Stimulated activated CD4-positive, alpha-beta T cell treated with anti-CD3 and anti-CD28 coated beads, Interleukin-15, amount 100 ng/mL, for 48 hours (primary cell): ENCODE measurements at regions not wholly inside any gene's neighbourhood (a gene's known extent, or its start where the extent isn't known, plus 50 kb on each side); places are given as distances from the start of the nearest gene placed in this dataset.

ENCODE experiments used
- DNase-seq, 2 donors: peaks; one replicate each; pipeline ENCODE4 v3.0.0-alpha.2; 2020; ENCODE audit warnings: low read depth in 2 of 2

DNA sequence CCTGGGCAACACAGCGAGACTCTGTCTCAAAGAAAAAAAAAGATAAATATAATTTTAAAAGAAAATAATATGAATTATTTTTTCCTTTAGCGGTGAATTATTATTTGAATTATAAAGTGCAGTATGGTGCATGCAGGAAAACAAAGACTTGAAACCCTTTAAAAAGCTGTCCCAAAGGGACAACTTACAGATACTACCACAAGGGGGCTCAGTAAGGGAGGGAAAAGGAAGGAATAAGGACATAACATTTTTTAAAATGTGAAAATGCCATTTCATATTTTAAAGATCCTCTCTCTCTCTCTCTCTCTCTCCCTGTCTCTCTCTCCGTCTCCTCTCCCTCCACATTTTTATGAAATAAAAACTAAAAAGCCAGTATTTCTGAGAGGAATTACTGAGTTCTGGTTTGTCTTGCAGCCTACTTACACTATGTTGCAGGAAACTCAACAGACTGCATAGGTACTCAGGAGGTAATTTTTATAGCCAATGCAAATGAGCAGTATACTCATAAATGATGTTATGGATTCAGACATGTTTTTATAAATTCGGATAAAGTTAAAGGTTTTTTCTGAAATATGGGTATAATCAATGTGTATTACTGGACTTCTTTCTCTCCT is 455.0 kb upstream of the GJE1 start:
- DNase-seq: no peak

DNA sequence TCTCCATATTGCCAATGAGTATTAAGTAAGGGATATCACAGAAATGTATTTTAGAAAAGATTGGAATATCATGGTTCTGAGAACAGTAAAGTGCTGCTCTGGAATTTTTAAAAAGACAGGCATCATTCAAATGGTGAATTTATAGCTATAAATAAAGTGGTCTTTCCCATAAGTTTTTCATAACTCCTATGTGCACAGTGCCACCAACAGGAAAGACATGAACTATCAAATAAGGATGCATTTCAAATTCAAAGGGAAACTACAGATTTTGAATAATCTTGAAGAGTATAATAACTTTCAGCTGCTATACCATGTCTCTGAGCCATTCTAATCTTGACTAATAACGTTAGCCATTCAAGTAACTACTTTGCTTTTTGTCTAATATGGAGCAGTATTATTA is 456.8 kb upstream of the GJE1 start:
- no peak for DNase-seq

DNA sequence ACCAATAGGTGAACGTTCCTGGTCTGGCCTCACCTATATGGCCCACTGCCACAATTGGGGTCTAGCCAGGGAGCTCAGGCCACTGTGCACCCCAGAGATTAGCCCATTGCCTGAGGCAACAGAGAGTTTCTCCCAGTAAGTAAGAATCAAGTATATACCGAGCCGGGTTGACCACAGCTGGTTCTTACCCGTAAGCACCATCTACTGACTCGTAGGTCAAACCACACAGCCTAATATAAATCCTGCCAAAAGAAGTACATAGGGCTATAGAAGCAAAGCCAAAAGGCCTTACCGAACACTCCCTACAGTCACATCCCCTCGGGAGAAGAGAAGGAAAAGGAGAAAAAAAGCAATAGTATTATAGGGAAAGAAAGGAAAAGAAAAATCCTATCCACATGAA is 463.6 kb upstream of the GJE1 start:
- no peak for DNase-seq

DNA sequence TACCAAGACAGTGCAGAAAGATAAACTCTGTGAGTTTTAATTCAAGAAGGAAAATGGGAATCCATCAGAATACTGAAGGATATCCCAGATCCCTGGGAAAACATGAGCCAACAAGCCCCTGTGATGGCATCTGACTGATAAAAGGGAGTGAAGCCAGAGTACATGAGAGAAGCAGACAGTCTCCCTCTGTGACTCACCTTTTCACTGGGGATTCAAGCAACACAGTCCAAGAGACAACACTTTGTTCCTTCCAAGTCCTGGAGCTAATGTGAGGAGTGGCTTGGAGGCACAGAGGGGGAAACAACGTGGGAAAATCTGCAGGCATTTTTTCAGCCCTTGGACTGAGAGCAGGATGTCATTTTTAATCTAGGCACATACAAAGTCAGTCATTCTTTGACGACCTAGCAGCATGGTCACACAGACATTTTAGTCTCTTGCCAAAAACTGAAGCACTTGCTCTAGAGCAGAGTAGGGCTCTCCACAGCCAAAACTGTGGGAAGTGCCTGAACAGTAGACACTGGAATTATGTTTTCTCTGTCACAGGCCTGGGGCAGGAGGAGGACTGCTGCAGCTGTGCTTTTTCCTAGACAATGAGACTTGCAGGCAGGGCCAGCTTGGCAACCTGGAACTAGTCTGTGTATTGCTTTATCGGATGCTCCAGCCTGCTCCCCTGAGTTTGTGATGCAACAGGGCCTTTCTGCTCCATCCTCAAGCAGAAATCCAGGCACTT is 465.0 kb upstream of the GJE1 start:
- DNase-seq: no peak

DNA sequence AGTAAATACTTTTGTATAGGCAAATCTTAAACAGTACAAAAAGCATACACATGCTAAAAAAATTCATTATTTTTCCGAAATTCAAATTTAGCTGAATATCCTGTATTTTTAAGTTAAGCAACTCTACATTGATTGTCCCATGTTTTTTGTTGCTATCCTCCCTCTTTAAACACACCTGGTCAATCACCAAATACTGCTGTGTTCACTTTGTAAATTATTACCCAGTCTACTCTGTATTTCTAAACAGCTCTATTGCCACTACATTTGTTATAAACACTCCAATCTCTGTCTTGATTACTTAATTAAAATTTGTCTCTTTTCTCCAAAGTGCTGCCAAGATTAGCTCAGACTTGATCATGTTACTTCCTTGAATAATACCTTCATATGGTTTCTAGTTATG is 466.5 kb upstream of the GJE1 start:
- DNase-seq: no peak

GRCh38 chr6:141664744-141665143 is 468.0 kb upstream of the GJE1 start:
- DNase-seq: no peak

DNA sequence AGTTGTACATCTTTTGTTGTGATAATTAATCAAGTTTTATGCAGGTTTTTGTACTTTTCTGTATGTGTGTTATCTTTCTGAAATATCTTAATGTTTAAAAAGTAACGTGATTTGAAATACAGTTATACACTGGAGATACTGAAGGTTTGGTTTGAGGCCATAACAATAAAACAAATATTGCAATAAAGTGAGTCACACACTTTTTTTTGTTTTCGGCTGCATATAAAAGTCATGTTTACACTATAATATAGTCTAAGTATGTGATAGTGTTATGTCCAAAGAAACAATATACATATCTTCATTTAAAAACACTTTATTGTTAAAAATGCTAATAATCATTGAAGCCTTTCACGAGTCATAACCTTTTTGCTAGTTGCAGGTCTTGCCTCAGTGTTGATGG is 473.1 kb upstream of the GJE1 start:
- no peak for DNase-seq

GRCh38 chr6:141658696-141659095 is 474.0 kb upstream of the GJE1 start:
- DNase-seq: no peak

DNA sequence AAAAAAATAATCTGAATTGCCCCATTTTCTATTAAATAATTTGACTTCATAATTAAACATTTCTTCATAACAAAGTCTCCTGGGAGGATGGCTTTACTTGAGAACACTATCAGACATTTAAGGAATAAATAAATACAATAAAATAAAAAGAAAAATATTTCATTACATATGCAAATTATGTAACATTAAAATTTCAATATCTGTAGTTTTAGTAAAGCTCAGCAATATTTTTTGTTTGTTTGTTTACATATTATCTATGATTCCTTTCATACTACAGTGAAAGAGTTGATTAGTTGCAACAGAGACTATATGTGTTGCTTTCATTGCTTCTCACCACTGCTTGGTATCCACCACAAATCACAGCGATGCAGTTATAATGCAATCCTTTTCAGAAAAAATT is 474.9 kb upstream of the GJE1 start:
- no peak for DNase-seq

DNA sequence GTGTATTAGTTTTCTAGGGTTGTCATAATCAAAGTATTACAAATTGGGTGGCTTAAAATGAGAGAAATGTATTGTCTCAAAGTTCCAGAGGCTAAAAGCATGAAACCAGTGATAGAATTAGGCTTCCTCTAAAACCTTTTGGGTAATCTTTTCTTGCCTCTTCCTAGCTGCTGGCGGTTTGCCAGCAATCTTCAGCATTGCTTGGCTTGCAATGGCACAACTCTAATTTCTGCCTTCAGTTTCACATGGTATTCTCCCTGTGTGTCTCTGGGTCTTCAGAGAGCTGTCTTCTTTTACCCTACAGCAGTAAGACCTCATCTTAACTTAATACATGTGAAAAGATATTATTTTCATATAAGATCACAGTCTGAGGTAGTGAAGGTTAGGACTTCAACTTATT is 479.1 kb upstream of the GJE1 start:
- no peak for DNase-seq

DNA sequence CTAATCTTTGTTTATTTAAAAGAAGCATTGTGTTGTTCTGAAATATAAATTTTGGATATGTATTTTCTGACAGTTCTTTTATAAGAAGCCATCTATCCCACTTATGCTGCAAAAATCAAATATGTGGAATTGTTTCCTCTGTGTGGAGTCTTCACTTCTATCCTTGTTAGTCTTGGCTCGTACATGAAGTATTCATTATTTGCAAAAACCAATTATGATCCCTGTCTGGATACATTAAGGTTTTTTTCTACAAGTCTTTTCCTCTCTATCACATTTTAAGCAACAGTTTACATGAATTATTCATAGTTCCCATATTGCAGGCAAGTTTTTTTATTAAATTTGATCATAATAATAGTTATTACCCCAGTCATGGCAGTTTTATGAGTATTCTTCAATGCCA is 490.8 kb upstream of the GJE1 start:
- no peak for DNase-seq

- no peak for DNase-seq
Observed at GRCh38 chr6:141641406-141641805, 491.3 kb upstream of the GJE1 start.

- no peak for DNase-seq
Observed at GRCh38 chr6:141635621-141636020, 497.1 kb upstream of the GJE1 start.

- DNase-seq: no peak
Observed at GRCh38 chr6:141634269-141634668, 498.5 kb upstream of the GJE1 start.

DNA sequence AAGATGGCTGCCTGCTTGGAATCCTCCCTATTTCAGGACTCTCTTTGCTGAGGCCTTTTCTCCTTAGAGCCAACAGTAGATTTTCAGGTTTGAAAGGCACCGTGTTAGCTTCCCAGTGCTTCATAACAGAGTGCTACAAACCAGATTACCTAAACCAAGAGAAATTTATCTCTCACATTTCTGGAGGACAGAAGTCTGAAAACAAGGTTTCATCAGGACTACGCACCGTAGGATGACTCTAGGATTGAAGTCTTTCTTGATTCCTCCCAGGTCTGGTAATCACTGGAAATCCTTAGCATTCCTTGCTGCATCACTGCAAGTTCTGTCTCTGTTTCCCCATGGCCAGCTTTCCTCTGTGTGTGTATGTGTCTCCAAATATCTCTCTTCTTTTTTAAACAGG is 508.4 kb upstream of the GJE1 start:
- no peak for DNase-seq

- DNase-seq: no peak
Observed at GRCh38 chr6:141618180-141618581, 514.5 kb upstream of the GJE1 start.

DNA sequence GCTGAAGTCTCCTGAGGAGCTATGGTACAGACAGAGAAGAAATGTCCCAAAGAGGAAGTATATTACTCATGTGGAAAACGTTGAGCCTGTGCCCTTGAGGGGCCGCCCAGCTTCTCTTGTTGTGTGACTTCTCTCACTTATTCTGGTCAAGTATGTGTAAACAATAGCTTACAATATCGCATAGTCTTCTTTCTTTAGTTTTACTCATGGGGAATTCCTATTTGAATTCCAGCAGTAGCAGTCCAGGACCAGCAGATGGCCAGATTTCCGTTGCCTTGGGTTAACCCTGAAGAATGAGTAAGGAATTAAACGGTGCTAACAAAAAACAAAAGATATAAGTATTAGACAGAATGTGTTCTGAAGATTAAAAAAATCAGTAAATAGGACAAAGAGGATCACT is 522.0 kb upstream of the GJE1 start:
- no peak for DNase-seq

- DNase-seq: no peak
Observed at GRCh38 chr6:141607956-141608355, 524.8 kb upstream of the GJE1 start.

DNA sequence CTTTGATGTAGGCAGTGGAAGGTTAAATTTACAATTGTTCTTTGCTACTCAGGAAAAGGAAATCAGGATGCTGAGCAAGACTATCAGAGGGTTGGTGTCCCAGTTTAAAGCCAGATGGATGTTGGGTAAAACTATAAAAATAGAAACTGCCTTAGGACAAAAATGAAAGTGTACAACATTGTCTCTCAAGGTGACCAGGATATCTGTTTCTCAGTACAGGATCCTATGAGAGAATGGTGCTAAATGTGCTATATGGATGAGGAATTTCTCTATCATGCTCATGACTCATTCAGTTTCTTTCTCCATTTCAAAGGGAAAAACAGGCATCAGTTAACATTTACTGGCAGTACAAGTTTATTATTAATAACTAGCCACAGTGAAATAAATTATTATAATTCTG is 534.2 kb upstream of the GJE1 start:
- DNase-seq: no peak

DNA sequence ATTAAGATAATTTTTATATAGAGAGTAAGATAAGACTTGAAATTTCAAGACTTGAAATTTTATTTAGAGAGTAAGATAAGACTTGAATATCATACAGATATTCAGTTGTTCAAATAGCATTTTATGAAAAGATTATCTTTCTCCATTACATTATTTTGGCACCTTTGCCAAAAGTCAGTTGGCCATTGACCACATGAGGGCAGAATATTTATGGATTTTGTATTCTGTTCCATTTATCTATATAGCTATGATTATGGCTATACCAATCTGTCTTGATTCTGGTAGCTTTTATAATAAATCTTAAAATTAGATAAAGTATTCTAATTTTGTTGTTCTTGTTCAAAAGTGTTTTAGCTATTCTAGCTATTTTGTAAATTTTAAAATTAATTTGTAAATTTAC is 537.9 kb upstream of the GJE1 start:
- DNase-seq: no peak

DNA sequence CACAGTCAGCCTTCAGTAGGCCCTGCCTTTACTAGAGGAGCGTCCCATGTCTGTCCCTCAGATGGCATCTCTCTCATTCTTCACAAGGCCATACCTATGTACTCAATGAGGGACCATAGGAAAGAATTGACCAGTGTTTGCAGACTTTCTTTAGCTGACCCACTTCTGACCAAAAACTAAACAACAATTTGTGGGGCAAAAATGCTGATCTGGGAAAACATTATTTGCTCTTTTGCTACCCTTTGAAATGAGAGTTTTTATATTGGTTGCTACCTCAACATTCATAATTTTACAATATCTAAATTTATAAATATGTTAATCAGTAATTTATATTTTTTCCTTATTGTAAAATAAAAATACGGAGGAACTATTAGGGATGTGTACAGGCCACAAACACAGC is 539.4 kb upstream of the GJE1 start:
- DNase-seq: no peak

DNA sequence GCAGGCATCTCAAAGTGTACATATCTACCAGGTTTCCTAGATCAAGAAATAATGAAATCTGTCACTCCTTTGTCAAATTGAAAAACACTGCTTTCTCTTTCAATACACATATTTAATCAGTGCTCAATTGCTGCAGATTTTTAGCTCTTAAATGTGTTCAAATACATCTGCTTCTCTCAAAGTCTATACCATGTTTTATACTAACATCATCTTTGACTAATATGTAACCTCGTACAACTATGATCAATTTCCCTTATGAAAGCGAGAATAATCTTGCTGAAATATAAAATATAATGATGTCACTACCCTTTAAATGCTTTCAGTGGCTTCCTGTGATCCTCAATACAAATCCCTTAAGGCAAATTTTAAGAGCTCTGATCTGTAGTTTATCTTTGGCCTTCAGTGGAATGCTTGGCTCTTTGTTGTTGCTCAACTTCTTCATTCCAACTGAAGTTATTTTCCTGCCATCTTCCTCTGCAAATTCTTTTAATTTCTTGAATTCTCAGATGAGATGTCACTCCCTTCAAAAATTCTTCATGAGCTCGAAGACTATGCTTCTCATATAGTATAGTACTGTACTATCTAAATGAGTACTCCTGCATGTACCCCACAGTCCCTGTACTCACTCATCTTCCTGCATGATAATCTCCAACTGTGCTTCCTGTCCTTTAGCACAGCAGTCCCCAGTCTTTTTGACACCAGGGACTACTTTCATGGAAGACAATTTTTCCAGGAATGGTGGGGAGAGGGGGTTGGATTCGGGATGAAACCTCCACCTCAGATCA is 545.1 kb upstream of the GJE1 start:
- DNase-seq: no peak

DNA sequence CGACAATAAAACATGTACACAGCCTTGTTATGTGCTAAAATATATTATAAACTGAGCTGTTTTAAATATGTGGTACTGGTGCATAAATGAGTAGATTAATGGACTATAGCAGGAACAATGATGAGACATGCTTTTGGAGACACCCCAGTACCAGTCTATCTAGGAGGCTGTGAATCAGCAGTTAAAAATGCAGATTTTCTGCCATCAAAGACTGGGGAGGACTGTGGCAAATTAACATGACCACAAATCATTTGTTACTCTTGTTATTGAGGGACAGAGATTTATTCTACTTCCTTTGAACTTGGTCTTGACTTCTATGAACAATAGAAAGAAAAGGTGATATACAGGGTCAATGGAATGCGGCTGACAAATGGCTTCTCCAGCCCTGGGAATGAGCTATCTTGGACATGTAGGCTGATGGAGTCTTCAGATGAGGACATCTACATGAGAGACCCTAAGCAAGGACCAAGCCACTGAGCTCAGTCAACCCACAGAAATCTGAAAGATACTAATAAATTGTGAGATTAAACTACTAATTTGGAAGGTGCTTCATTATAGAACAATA is 551.7 kb upstream of the GJE1 start:
- no peak for DNase-seq
